Osteoblast (primary cell): ENCODE measurements at regions not wholly inside any gene's neighbourhood (a gene's known extent, or its start where the extent isn't known, plus 50 kb on each side); places are given as distances from the start of the nearest gene placed in this dataset.
"Not testable (repeated sequence)": the region's sequence is repeated elsewhere in the genome, so short reads cannot be mapped to it uniquely, and the experiment has no call there.

Experiments used
- DNase-seq: peaks from one replicate; pipeline ENCODE4 v3.0.0; 2011; ENCODE audit warnings: low spot score, mixed read lengths; ENCODE audit not compliant: insufficient read length; ENCODE audit errors: missing footprints
- H2AFZ ChIP-seq: 2 replicates; pipeline ENCODE4 v1.6.0; 2011; ENCODE audit warnings: mild to moderate bottlenecking, low read length
- H3K27ac ChIP-seq: 2 replicates; pipeline ENCODE4 v1.5.1; 2011; ENCODE audit warnings: mild to moderate bottlenecking, low read depth, low read length, moderate library complexity
- H3K27me3 ChIP-seq: 2 replicates; pipeline ENCODE4 v1.6.0; 2012; ENCODE audit warnings: mild to moderate bottlenecking, control low read depth, inconsistent platforms, low read length, moderate library complexity; ENCODE audit not compliant: insufficient read depth
- H3K36me3 ChIP-seq: 2 replicates; pipeline ENCODE4 v1.5.1; 2011; ENCODE audit warnings: mild to moderate bottlenecking, low read length, control low read depth, moderate library complexity; ENCODE audit not compliant: insufficient read depth
- H3K4me1 ChIP-seq: 2 replicates; pipeline ENCODE4 v1.5.1; 2011; ENCODE audit warnings: mild to moderate bottlenecking, low read length, control low read depth, moderate library complexity; ENCODE audit not compliant: insufficient read depth
- H3K4me2 ChIP-seq: 2 replicates; pipeline ENCODE4 v1.6.0; 2011; ENCODE audit warnings: mild to moderate bottlenecking, low read length; ENCODE audit not compliant: insufficient read depth
- H3K4me3 ChIP-seq: fragments of 200-600 bp; sonication (generic); 3 replicates; pipeline ENCODE4 v1.5.1; 2012; ENCODE audit warnings: mild to moderate bottlenecking, low read length, inconsistent platforms; ENCODE audit not compliant: insufficient read depth
- H3K79me2 ChIP-seq: 2 replicates; pipeline ENCODE4 v1.6.0; 2012; ENCODE audit warnings: mild to moderate bottlenecking, low read length, control low read depth, inconsistent platforms; ENCODE audit not compliant: insufficient read depth
- H3K9me3 ChIP-seq: 2 replicates; pipeline ENCODE4 v1.5.1; 2011; ENCODE audit warnings: low read depth, low read length, control low read depth
- H4K20me1 ChIP-seq: 2 replicates; pipeline ENCODE4 v1.6.0; 2012; ENCODE audit warnings: mild to moderate bottlenecking, low read length, control low read depth; ENCODE audit not compliant: insufficient read depth
- CTCF ChIP-seq: IDR thresholded peaks from 2 replicates; pipeline ENCODE4 v1.5.1; 2011; ENCODE audit warnings: mild to moderate bottlenecking, low read depth, low read length, moderate library complexity; ENCODE audit errors: extremely low read depth

DNA sequence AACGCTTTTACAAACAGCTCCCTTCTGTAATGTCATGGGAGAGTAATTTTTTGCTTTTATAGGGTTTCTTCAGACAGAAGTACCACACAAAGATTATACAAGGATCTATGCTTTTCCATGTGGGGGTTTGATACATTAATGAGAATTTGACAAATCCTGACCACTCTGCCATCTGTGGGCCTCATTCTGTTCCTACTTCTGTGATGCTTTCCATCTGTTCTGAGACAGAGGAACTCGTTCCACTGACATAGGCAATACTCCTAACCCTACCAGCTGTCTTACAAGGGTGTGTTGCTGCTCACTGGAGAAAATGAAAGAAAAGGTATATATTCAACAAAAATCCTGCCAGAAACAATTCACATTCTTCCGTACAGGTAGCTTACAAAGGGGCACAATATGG lies 59.4 kb upstream of the NAMPT start:
- H3K79me2 ChIP-seq, result no peaks in the 10 kb centered on the region
- H3K36me3 ChIP-seq, result no peaks in the 10 kb centered on the region
- H4K20me1 ChIP-seq, result no peaks in the 10 kb centered on the region
- H3K4me1 ChIP-seq, result peaks cover 19% of the 10 kb centered on the region
- no peak overlapping the region for H2AFZ ChIP-seq
- peaks cover 2% of the 10 kb centered on the region for H3K9me3 ChIP-seq
- no peak for DNase-seq
- no peak for TF ChIP-seq CTCF
- H3K4me2 ChIP-seq, result no peak overlapping the region
- H3K27ac ChIP-seq, result no peak overlapping the region
- no peak overlapping the region for H3K4me3 ChIP-seq
- no peaks in the 10 kb centered on the region for H3K27me3 ChIP-seq

- H3K9me3 ChIP-seq, H2AFZ ChIP-seq, H3K27ac ChIP-seq, H3K27me3 ChIP-seq, H3K4me2 ChIP-seq, DNase-seq, H3K79me2 ChIP-seq, H3K4me3 ChIP-seq, H4K20me1 ChIP-seq, H3K36me3 ChIP-seq: not testable (repeated sequence)
- H3K4me1 ChIP-seq, result peaks cover 19% of the 10 kb centered on the region
Observed at GRCh38 chr7:106342049-106342448, 57.3 kb upstream of the NAMPT start.

DNA sequence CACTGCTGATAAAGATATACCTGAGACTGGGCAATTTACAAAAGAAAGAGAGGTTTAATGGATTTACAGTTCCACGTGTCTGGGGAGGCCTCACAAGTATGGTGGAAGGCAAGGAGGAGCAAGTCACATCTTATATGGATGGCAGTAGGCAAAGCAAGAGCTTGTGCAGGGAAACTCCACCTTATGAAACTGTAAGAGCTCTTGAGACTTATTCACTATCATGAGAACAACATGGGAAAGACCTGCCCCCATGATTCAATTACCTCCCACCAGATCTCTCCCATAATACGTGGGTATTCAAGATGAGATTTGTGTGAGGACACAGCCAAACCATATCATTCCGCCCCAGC lies 55.4 kb upstream of the NAMPT start:
- H2AFZ ChIP-seq, H3K27ac ChIP-seq, H3K79me2 ChIP-seq, H3K27me3 ChIP-seq, H3K4me3 ChIP-seq, H3K36me3 ChIP-seq, H4K20me1 ChIP-seq, H3K4me2 ChIP-seq, DNase-seq, H3K9me3 ChIP-seq, H3K4me1 ChIP-seq: not testable (repeated sequence)

GRCh38 chr7:106339513-106340246 lies 54.9 kb upstream of the NAMPT start:
- H2AFZ ChIP-seq, result no peak overlapping the region
- H3K9me3 ChIP-seq, result peaks cover 2% of the 10 kb centered on the region
- no peak overlapping the region for H3K4me2 ChIP-seq
- no peaks in the 10 kb centered on the region for H3K4me1 ChIP-seq
- no peaks in the 10 kb centered on the region for H4K20me1 ChIP-seq
- no peaks in the 10 kb centered on the region for H3K79me2 ChIP-seq
- no peak overlapping the region for H3K4me3 ChIP-seq
- no peaks in the 10 kb centered on the region for H3K27me3 ChIP-seq
- no peaks in the 10 kb centered on the region for H3K36me3 ChIP-seq
- no peak for DNase-seq
- no peak for TF ChIP-seq CTCF
- H3K27ac ChIP-seq, result no peak overlapping the region

DNA sequence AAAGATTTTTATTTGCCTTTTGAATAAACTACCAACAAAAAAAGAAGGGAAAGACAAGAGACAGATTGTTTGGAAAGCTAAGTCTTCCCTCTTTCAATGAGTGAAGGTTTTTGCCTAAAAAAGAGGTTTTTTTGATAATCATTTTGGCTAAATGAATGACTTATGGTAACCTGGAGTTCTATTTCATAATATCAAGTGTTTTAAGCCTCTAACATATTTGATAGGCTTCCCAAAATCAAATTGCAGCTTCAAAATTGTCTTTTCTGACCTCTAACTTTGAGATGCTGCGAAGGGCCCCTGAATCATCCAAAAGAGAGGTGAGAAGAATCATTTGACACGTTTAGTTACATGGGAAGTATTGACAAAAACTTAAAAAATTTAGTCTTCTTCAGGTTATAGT lies 53.0 kb upstream of the NAMPT start:
- H2AFZ ChIP-seq, result no peak overlapping the region
- no peak for TF ChIP-seq CTCF
- no peak for DNase-seq

More for the DNA sequence above, 53.0 kb upstream of the NAMPT start:
- no peak overlapping the region for H3K4me3 ChIP-seq
- H3K4me1 ChIP-seq, result no peaks in the 10 kb centered on the region
- H3K27me3 ChIP-seq, result no peaks in the 10 kb centered on the region
- H3K79me2 ChIP-seq, result no peaks in the 10 kb centered on the region
- H3K4me2 ChIP-seq, result no peak overlapping the region
- H3K9me3 ChIP-seq, result no peaks in the 10 kb centered on the region
- H4K20me1 ChIP-seq, result no peaks in the 10 kb centered on the region
- H3K36me3 ChIP-seq, result no peaks in the 10 kb centered on the region
- no peak overlapping the region for H3K27ac ChIP-seq
